Upper lobe of left lung (tissue), 6 donors: ENCODE measurements at regions not wholly inside any gene's neighbourhood (a gene's known extent, or its start where the extent isn't known, plus 50 kb on each side); places are given as distances from the start of the nearest gene placed in this dataset.

Experiments used
- ATAC-seq, 2 donors: fragments of 200-7000 bp; cut with Tn5 transposase; one replicate each; pipeline ENCODE4 v1.9.1; 2022; ENCODE audit warnings: mild to moderate bottlenecking in 2 of 2, moderate library complexity in 2 of 2; ENCODE audit not compliant: low FRiP score in 2 of 2
- DNase-seq, 2 donors: peaks; one replicate each; pipeline ENCODE4 v3.0.0-alpha.2; 2019 to 2020
- H3K27ac ChIP-seq, 4 donors: fragments of 200-600 bp; sonication (generic); one replicate each; pipeline ENCODE4 v1.5.1; 2016 to 2019
- H3K27me3 ChIP-seq, 4 donors: fragments of 200-600 bp; sonication (generic); one replicate each; pipeline ENCODE4 v1.5.1; 2017 to 2019
- H3K36me3 ChIP-seq, 4 donors: fragments of 200-600 bp; sonication (generic); one replicate each; pipeline ENCODE4 v1.5.1; 2016 to 2019
- H3K4me1 ChIP-seq, 4 donors: fragments of 200-600 bp; sonication (generic); one replicate each; pipeline ENCODE4 v1.5.1; 2018 to 2019
- H3K4me3 ChIP-seq, 4 donors: fragments of 200-600 bp; sonication (generic); one replicate each; pipeline ENCODE4 v1.5.1; 2017 to 2019; ENCODE audit warnings: mild to moderate bottlenecking in 2 of 4, moderate library complexity in 1 of 4
- H3K9me3 ChIP-seq, 4 donors: fragments of 200-600 bp; sonication (generic); one replicate each; pipeline ENCODE4 v1.5.1; 2018 to 2019
- EP300 ChIP-seq, 4 donors: sonication (generic); formaldehyde crosslinking; IDR thresholded peaks; one replicate each; pipeline ENCODE4 v1.5.1; 2017; ENCODE audit warnings: antibody characterized with exemption in 4 of 4, control low read depth in 2 of 4
- POLR2A ChIP-seq, 4 donors: fragments of 450-650 bp; IDR thresholded peaks; one replicate each; pipeline ENCODE4 v1.5.1; 2016 to 2017; ENCODE audit warnings: antibody characterized with exemption in 4 of 4, mild to moderate bottlenecking in 2 of 4
- POLR2AphosphoS5 ChIP-seq, 2 donors: sonication (generic); formaldehyde crosslinking; IDR thresholded peaks; one replicate each; pipeline ENCODE4 v1.5.1; 2017; ENCODE audit warnings: antibody characterized with exemption in 2 of 2
- WGBS, 2 donors: methylation state at CpG; one replicate each; pipeline ENCODE4 v1.1.5; 2017 to 2018; 5-methylcytosine and 5-hydroxymethylcytosine counted together
- TF ChIP-seq, protein P1 (sequence below), 6 experiments: fragments of 450-650 bp in 4 of 6; fragments of 200-600 bp in 2 of 6; sonication (generic) in 2 of 6; IDR thresholded peaks; one replicate each; pipeline ENCODE4 v1.5.1; 2016 to 2019; ENCODE audit warnings: antibody characterized with exemption in 6 of 6
- donor health status: DM: no; HTN: no; CAD: no; lungs with moderate emphysema.
- donor health status: DM: no; HTN: yes; CAD: no; lungs with severe emphysema.

- H3K4me1 ChIP-seq, result no peaks in the 10 kb centered on the region
- H3K27ac ChIP-seq, result no peak overlapping the region
- no peaks in the 10 kb centered on the region for H3K36me3 ChIP-seq
- no peak overlapping the region for H3K4me3 ChIP-seq
- ATAC-seq, result no peak
- TF ChIP-seq POLR2A (IDR thresholded peaks at IDR 0.05), result no peak
- no peak for TF ChIP-seq POLR2AphosphoS5 (IDR thresholded peaks at IDR 0.05)
- TF ChIP-seq EP300 (IDR thresholded peaks at IDR 0.05), result no peak
- TF ChIP-seq, protein P1, sequence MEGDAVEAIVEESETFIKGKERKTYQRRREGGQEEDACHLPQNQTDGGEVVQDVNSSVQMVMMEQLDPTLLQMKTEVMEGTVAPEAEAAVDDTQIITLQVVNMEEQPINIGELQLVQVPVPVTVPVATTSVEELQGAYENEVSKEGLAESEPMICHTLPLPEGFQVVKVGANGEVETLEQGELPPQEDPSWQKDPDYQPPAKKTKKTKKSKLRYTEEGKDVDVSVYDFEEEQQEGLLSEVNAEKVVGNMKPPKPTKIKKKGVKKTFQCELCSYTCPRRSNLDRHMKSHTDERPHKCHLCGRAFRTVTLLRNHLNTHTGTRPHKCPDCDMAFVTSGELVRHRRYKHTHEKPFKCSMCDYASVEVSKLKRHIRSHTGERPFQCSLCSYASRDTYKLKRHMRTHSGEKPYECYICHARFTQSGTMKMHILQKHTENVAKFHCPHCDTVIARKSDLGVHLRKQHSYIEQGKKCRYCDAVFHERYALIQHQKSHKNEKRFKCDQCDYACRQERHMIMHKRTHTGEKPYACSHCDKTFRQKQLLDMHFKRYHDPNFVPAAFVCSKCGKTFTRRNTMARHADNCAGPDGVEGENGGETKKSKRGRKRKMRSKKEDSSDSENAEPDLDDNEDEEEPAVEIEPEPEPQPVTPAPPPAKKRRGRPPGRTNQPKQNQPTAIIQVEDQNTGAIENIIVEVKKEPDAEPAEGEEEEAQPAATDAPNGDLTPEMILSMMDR (IDR thresholded peaks at IDR 0.05), result no peak
- H3K9me3 ChIP-seq, result peaks cover 0 to 4% (median 0%) of the 10 kb centered on the region in 4 donors
- DNase-seq, result no peak
- no peaks in the 10 kb centered on the region for H3K27me3 ChIP-seq
Measured at GRCh38 chr13:64371045-64371444, 2859.1 kb downstream of the PCDH9 start.

GRCh38 chr13:64369121-64369520 lies 2861.0 kb downstream of the PCDH9 start:
- H3K9me3 ChIP-seq, result peaks cover 0 to 4% (median 0%) of the 10 kb centered on the region in 4 donors
- 86 to 91% methylated on average over 5 of the region's 5 CpGs for WGBS, 2 donors
- DNase-seq, result no peak
- H3K27ac ChIP-seq, result no peak overlapping the region
- ATAC-seq, result no peak
- no peaks in the 10 kb centered on the region for H3K36me3 ChIP-seq
- no peak for TF ChIP-seq POLR2A (IDR thresholded peaks at IDR 0.05)
- TF ChIP-seq, protein P1 (IDR thresholded peaks at IDR 0.05), result no peak
- no peak for TF ChIP-seq POLR2AphosphoS5 (IDR thresholded peaks at IDR 0.05)
- no peak for TF ChIP-seq EP300 (IDR thresholded peaks at IDR 0.05)
- no peak overlapping the region for H3K4me3 ChIP-seq
- no peaks in the 10 kb centered on the region for H3K4me1 ChIP-seq
- H3K27me3 ChIP-seq, result no peaks in the 10 kb centered on the region

GRCh38 chr13:64362564-64362963 lies 2867.6 kb downstream of the PCDH9 start:
- no peaks in the 10 kb centered on the region for H3K27me3 ChIP-seq
- 82 to 93% methylated on average over 2 of the region's 2 CpGs for WGBS, 2 donors
- no peaks in the 10 kb centered on the region for H3K9me3 ChIP-seq
- no peak for TF ChIP-seq EP300 (IDR thresholded peaks at IDR 0.05)
- TF ChIP-seq, protein P1 (IDR thresholded peaks at IDR 0.05), result no peak
- no peak for TF ChIP-seq POLR2AphosphoS5 (IDR thresholded peaks at IDR 0.05)
- TF ChIP-seq POLR2A (IDR thresholded peaks at IDR 0.05), result no peak
- no peak for DNase-seq
- H3K27ac ChIP-seq, result no peak overlapping the region
- no peaks in the 10 kb centered on the region for H3K4me1 ChIP-seq
- ATAC-seq, result no peak
- no peaks in the 10 kb centered on the region for H3K36me3 ChIP-seq
- H3K4me3 ChIP-seq, result no peak overlapping the region

DNA sequence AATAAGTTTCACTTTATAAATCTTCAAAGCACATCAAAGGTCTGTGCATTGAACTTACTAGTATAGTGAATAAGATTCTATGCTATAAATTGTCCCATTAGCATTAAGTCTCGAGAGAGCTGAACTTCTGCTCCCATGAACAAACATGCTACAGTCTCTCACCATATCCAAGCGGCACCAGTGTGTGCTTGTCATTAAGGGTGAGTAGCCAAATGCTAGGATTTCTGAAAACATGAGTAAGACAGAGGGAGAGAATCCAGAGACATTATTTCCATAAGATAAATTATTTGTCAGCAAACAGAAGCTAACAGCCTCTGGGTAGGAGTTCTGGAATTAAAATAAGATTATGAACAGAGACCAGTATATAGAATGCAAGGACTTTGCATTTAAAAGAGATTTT lies 2882.5 kb downstream of the PCDH9 start:
- Histone ChIP-seq H3K4me3 (no peak overlapping the region), H3K27ac (no peak overlapping the region), H3K9me3 (no peaks in the 10 kb centered on the region), H3K4me1 (no peaks in the 10 kb centered on the region), H3K27me3 (no peaks in the 10 kb centered on the region), H3K36me3 (no peaks in the 10 kb centered on the region)
- TF ChIP-seq, protein P1 (IDR thresholded peaks at IDR 0.05), result no peak
- TF ChIP-seq POLR2A (IDR thresholded peaks at IDR 0.05) (no peak), EP300 (IDR thresholded peaks at IDR 0.05) (no peak), POLR2AphosphoS5 (IDR thresholded peaks at IDR 0.05) (no peak)
- 68 to 69% methylated on average over 2 of the region's 2 CpGs for WGBS, 2 donors
- ATAC-seq (no peak), DNase-seq (no peak)

- TF ChIP-seq POLR2A (IDR thresholded peaks at IDR 0.05), result no peak
- no peak for TF ChIP-seq EP300 (IDR thresholded peaks at IDR 0.05)
- TF ChIP-seq, protein P1 (IDR thresholded peaks at IDR 0.05), result no peak
- TF ChIP-seq POLR2AphosphoS5 (IDR thresholded peaks at IDR 0.05), result no peak
- no peaks in the 10 kb centered on the region for H3K27me3 ChIP-seq
- no peaks in the 10 kb centered on the region for H3K9me3 ChIP-seq
- H3K27ac ChIP-seq, result no peak overlapping the region
- WGBS, 2 donors, result 68 to 74% methylated on average over 8 of the region's 8 CpGs
- no peaks in the 10 kb centered on the region for H3K36me3 ChIP-seq
- no peak overlapping the region for H3K4me3 ChIP-seq
- ATAC-seq (no peak), DNase-seq (no peak)
- H3K4me1 ChIP-seq, result no peaks in the 10 kb centered on the region
Measured at GRCh38 chr13:64339373-64340063, 2890.6 kb downstream of the PCDH9 start.
